HEK293 (cell line): ENCODE measurements at regions not wholly inside any gene's neighbourhood (a gene's known extent, or its start where the extent isn't known, plus 50 kb on each side); places are given as distances from the start of the nearest gene placed in this dataset.
"Not testable (repeated sequence)": the region's sequence is repeated elsewhere in the genome, so short reads cannot be mapped to it uniquely, and the experiment has no call there.

Experiments used
- CTCF ChIA-PET: fragments of 350-600 bp; formaldehyde crosslinking; extraction: SDS; loops from one replicate; lab custom pipeline; 2021; ENCODE audit warnings: antibody characterized with exemption; lab: Yijun Ruan, JAX
- POLR2A ChIA-PET: fragments of 300-600 bp; formaldehyde crosslinking; extraction: SDS; loops from one replicate; lab custom pipeline; 2020; ENCODE audit warnings: antibody characterized with exemption, inconsistent platforms; lab: Yijun Ruan, JAX
- H3K27ac ChIP-seq: fragments of 200-500 bp; sonication (Bioruptor generic); 2 replicates; pipeline ENCODE4 v1.5.1; 2014; ENCODE audit warnings: low read depth, low read length, control low read depth, inconsistent platforms; ENCODE audit errors: extremely low read depth
- H3K36me3 ChIP-seq, 2 experiments: fragments of 200-500 bp in 1 of 2; sonication (Bioruptor generic) in 1 of 2; 1 replicate in 1 of 2; 2 replicates in 1 of 2; pipeline ENCODE4 v1.5.1; 2014 to 2017; ENCODE audit warnings: inconsistent platforms in 2 of 2, low read length in 2 of 2; ENCODE audit not compliant: control insufficient read depth in 2 of 2, insufficient read depth in 1 of 2
- H3K4me1 ChIP-seq: fragments of 200-500 bp; sonication (Bioruptor generic); 2 replicates; pipeline ENCODE4 v1.5.1; 2014; ENCODE audit warnings: mild to moderate bottlenecking, low read length, inconsistent platforms; ENCODE audit not compliant: control insufficient read depth, insufficient read depth
- H3K4me3 ChIP-seq: 2 replicates; pipeline ENCODE4 v1.5.1; 2011; ENCODE audit warnings: low read depth, mild to moderate bottlenecking, control low read depth, low read length, moderate library complexity
- H3K9me3 ChIP-seq: fragments of 200-500 bp; sonication (Bioruptor generic); 2 replicates; pipeline ENCODE4 v1.5.1; 2014; ENCODE audit warnings: low read depth, low read length, inconsistent platforms; ENCODE audit not compliant: control insufficient read depth, insufficient read depth
- ELK4 ChIP-seq: IDR thresholded peaks from 2 replicates; pipeline ENCODE4 v1.6.1; 2011; ENCODE audit warnings: mild to moderate bottlenecking, low read depth, low read length, borderline replicate concordance
- GLIS1 ChIP-seq: fragments of 450-650 bp; formaldehyde crosslinking; IDR thresholded peaks from 2 replicates; pipeline ENCODE4 v1.5.1; 2016; ENCODE audit warnings: missing biosample characterization, missing genetic modification characterization
- INSM2 ChIP-seq: fragments of 450-650 bp; formaldehyde crosslinking; IDR thresholded peaks from 2 replicates; pipeline ENCODE4 v1.5.1; 2016; ENCODE audit warnings: missing biosample characterization, missing genetic modification characterization
- PBX3 ChIP-seq: sonication (generic); formaldehyde crosslinking; IDR thresholded peaks from 2 replicates; pipeline ENCODE4 v1.8.1; 2022; ENCODE audit warnings: mild to moderate bottlenecking, moderate library complexity, missing genetic modification reagents
- REPIN1 ChIP-seq: fragments of 450-650 bp; formaldehyde crosslinking; IDR thresholded peaks from 2 replicates; pipeline ENCODE4 v1.5.1; 2017; ENCODE audit warnings: missing biosample characterization, missing genetic modification characterization, low read depth
- WT1 ChIP-seq: fragments of 450-650 bp; formaldehyde crosslinking; IDR thresholded peaks from 2 replicates; pipeline ENCODE4 v1.5.1; 2016; ENCODE audit warnings: missing biosample characterization, missing genetic modification characterization
- ZFP37 ChIP-seq: fragments of 450-650 bp; formaldehyde crosslinking; IDR thresholded peaks from 2 replicates; pipeline ENCODE4 v1.5.1; 2016; ENCODE audit warnings: missing biosample characterization, missing genetic modification characterization
- ZFP69B ChIP-seq: fragments of 450-650 bp; formaldehyde crosslinking; IDR thresholded peaks from 2 replicates; pipeline ENCODE4 v1.5.1; 2016; ENCODE audit warnings: missing biosample characterization, missing genetic modification characterization
- ZNF140 ChIP-seq: fragments of 450-650 bp; formaldehyde crosslinking; IDR thresholded peaks from 2 replicates; pipeline ENCODE4 v1.5.1; 2016; ENCODE audit warnings: missing biosample characterization, missing genetic modification characterization
- ZNF174 ChIP-seq: fragments of 450-650 bp; formaldehyde crosslinking; IDR thresholded peaks from 2 replicates; pipeline ENCODE4 v1.5.0; 2017; ENCODE audit warnings: missing biosample characterization, mild to moderate bottlenecking, missing genetic modification characterization
- ZNF24 ChIP-seq: fragments of 450-650 bp; formaldehyde crosslinking; IDR thresholded peaks from 2 replicates; pipeline ENCODE4 v1.5.1; 2016; ENCODE audit warnings: missing biosample characterization, missing genetic modification characterization
- ZNF266 ChIP-seq: fragments of 450-650 bp; formaldehyde crosslinking; IDR thresholded peaks from 2 replicates; pipeline ENCODE4 v1.5.1; 2016; ENCODE audit warnings: missing biosample characterization, missing genetic modification characterization, low read depth
- ZNF416 ChIP-seq: fragments of 450-650 bp; formaldehyde crosslinking; IDR thresholded peaks from 2 replicates; pipeline ENCODE4 v1.5.1; 2016; ENCODE audit warnings: missing biosample characterization, missing genetic modification characterization
- ZNF513 ChIP-seq: fragments of 450-650 bp; IDR thresholded peaks from 2 replicates; pipeline ENCODE4 v1.5.1; 2018; ENCODE audit warnings: missing biosample characterization, missing genetic modification characterization
- ZNF548 ChIP-seq: fragments of 450-650 bp; formaldehyde crosslinking; IDR thresholded peaks from 2 replicates; pipeline ENCODE4 v1.5.1; 2016; ENCODE audit warnings: missing biosample characterization, missing genetic modification characterization
- ZNF561 ChIP-seq: fragments of 450-650 bp; IDR thresholded peaks from 2 replicates; pipeline ENCODE4 v1.5.1; 2018; ENCODE audit warnings: missing biosample characterization, missing genetic modification characterization, borderline replicate concordance
- ZNF768 ChIP-seq: fragments of 450-650 bp; formaldehyde crosslinking; IDR thresholded peaks from 2 replicates; pipeline ENCODE4 v1.5.1; 2018; ENCODE audit warnings: missing biosample characterization, mild to moderate bottlenecking, missing genetic modification characterization
- ZSCAN5A ChIP-seq: fragments of 450-650 bp; formaldehyde crosslinking; IDR thresholded peaks from 2 replicates; pipeline ENCODE4 v1.5.1; 2016; ENCODE audit warnings: missing biosample characterization, missing genetic modification characterization

GRCh38 chr6:74343321-74343720 is 647.3 kb downstream of the CD109 start:
- CTCF ChIA-PET: interaction anchor here (0.5 to 2.6 kb wide), 6 partner anchors 32 to 1496 kb away, joined by 3 to 14 read pairs (median 4); no protein-coding TSS in a partner anchor
- H3K4me1 ChIP-seq: not testable (repeated sequence)

DNA sequence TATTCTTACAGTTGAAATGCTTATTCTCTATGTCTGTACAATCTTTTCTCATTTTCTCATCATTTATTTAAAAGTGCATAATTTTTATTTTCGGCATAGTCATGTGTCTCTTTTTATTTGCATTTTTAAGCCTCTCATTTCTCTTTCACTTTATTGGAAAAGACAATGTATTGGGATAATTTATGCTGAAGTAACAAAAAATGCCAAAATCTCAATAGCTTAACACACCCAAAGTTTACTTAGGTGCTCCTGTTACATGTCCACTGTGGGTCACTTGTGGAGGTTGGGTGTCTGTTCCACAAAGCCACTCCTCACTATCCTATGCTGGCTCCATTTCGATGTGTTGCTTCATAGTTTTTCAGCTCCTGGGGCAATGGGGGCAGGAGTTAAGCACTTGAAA is 638.7 kb downstream of the CD109 start:
- no peaks in the 10 kb centered on the region for H3K9me3 ChIP-seq
- ChIA-PET CTCF (interaction anchor here (0.5 kb wide), 1 partner anchor 565 kb away, joined by 4 read pairs; no protein-coding TSS in a partner anchor), POLR2A (no interaction called here)
- H3K4me1 ChIP-seq: no peaks in the 10 kb centered on the region
- H3K27ac ChIP-seq: no peak overlapping the region
- no peak overlapping the region for H3K4me3 ChIP-seq
- H3K36me3 ChIP-seq: no peaks in the 10 kb centered on the region
- no peak for TF ChIP-seq ZFP37

More at GRCh38 chr6:74343321-74343720, 647.3 kb downstream of the CD109 start:
- H3K4me3 ChIP-seq, POLR2A ChIA-PET, H3K27ac ChIP-seq, H3K36me3 ChIP-seq, H3K9me3 ChIP-seq: not testable (repeated sequence)

GRCh38 chr6:74333406-74333805 is 637.4 kb downstream of the CD109 start:
- Histone ChIP-seq H3K9me3 (no peaks in the 10 kb centered on the region), H3K36me3 (no peaks in the 10 kb centered on the region), H3K4me1 (no peaks in the 10 kb centered on the region), H3K27ac (no peak overlapping the region), H3K4me3 (no peak overlapping the region)
- no peak for TF ChIP-seq INSM2
- no peak for TF ChIP-seq ZFP69B (tag by site-specific recombination)
- no peak for TF ChIP-seq ZNF266 (tag by site-specific recombination)
- no peak for TF ChIP-seq ZNF548 (tag by site-specific recombination)
- POLR2A ChIA-PET: no interaction called here
- CTCF ChIA-PET: no interaction called here

DNA sequence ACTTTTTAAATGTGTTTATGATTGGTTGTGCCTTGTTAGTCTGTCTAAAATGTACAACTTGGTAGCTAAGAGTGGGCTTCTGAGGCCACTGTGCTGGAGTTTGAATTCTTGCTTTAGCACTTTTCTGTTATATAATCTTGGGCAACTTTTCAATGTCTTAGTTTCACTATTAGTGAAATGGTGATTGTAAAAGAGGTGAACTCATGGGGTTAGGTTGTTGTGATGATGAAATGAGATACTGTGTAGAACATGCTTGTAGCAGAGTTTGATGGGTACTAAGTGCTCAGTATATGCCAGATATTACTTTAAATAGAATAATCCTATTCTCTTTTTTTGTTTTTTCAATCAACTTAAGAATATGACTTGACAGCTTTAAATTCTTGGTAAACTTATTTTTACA is 624.7 kb downstream of the CD109 start:
- CTCF ChIA-PET: no interaction called here
- TF ChIP-seq ZNF513 (tag by site-specific recombination) (no peak), ZNF174 (tag by site-specific recombination) (no peak), GLIS1 (tag by site-specific recombination) (no peak), ZNF24 (tag by site-specific recombination) (no peak), WT1 (tag by site-specific recombination) (no peak), ZNF140 (tag by site-specific recombination) (no peak), ZNF561 (tag by site-specific recombination) (no peak), ZSCAN5A (no peak), ELK4 (no peak), ZNF416 (tag by site-specific recombination) (no peak), PBX3 (CRISPR knock-in tag) (no peak), ZNF768 (tag by site-specific recombination) (no peak), REPIN1 (no peak)
- TF ChIP-seq, all 188 proteins: peak for 0
- POLR2A ChIA-PET: no interaction called here
- Histone ChIP-seq H3K27ac (no peak overlapping the region), H3K4me1 (no peaks in the 10 kb centered on the region), H3K9me3 (no peaks in the 10 kb centered on the region), H3K36me3 (no peaks in the 10 kb centered on the region), H3K4me3 (no peak overlapping the region)
